ENCODE measurements at regions not wholly inside any gene's neighbourhood (a gene's known extent, or its start where the extent isn't known, plus 50 kb on each side); places are given as distances from the start of the nearest gene placed in this dataset.

DNA sequence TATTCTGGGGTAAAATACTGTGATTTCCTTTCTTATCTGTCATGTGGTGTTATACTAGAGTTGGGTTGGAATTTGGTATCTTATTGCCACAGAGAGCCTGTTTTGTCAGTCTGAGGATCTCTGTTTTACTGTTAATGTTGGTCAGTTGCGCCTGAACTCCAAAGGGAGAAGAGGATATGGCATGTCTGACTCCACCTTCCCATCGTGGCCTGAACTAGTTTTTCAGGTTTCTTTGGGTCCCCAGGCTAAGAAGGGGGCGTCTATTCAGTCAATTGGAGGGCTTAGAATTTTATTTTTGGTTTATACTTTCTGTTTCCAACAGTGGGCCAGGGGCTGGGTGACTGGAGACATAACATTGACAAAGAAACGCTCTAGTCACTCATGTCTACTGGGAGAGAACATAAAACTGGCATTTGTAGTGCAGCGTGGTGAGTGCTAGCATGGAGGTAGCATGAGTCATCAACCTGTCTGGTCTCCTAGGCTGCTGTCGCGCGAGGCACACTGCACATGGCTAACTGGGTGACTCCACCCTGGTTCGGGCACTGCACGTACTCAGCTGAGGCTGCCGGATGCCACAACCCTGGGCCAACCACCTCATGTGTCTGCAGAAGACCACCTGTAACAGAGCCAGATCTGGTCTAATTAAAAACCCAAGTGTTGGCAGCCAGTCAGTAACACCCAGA, 120.1 kb upstream of the OR9Q1 start:
- Histone ChIP-seq H3K79me1 (ENCODE audit: insufficient read depth, low read depth, low read length, poor library complexity, severe bottlenecking) (no peaks in the 10 kb centered on the region), H3K4ac (ENCODE audit: low read depth, low read length) (no peak overlapping the region), H3K27me3 (ENCODE audit: insufficient read depth, low read length) (no peaks in the 10 kb centered on the region), H2AFZ (ENCODE audit: low read length) (no peak overlapping the region), H3T11ph (ENCODE audit: low read length) (no peak overlapping the region), H3K23ac (ENCODE audit: insufficient read length, low read depth, low read length) (no peak overlapping the region), H4K91ac (ENCODE audit: insufficient read length, low read depth, low read length) (no peak overlapping the region), H2BK20ac (ENCODE audit: low read depth, low read length, poor library complexity, severe bottlenecking) (no peak overlapping the region), H3K9me3 (ENCODE audit: control insufficient read depth, low read depth, low read length) (no peaks in the 10 kb centered on the region), H4K20me1 (ENCODE audit: control insufficient read depth, insufficient read depth, insufficient read length) (no peaks in the 10 kb centered on the region), H2BK5ac (ENCODE audit: insufficient read length, low read length) (no peak overlapping the region), H3K23me2 (ENCODE audit: insufficient read length, low read depth, low read length, poor library complexity, severe bottlenecking) (no peaks in the 10 kb centered on the region), H2BK120ac (ENCODE audit: low read depth, low read length, poor library complexity, severe bottlenecking) (no peak overlapping the region), H3K27ac (ENCODE audit: insufficient read length, low read depth, low read length) (no peak overlapping the region), H3K79me2 (ENCODE audit: insufficient read depth, low read length) (no peaks in the 10 kb centered on the region), H3K9ac (ENCODE audit: extremely low read depth, insufficient read length, low read length) (no peak overlapping the region), H4K5ac (ENCODE audit: insufficient read length, low read depth, low read length) (no peak overlapping the region), H2BK12ac (ENCODE audit: insufficient read length, low read depth, low read length) (no peak overlapping the region), H3K4me2 (ENCODE audit: insufficient read depth, insufficient read length, low read length) (no peak overlapping the region), H2AK5ac (ENCODE audit: insufficient read length, low read length) (no peak overlapping the region), H3K14ac (ENCODE audit: insufficient read depth, low read length) (no peak overlapping the region), H3K56ac (ENCODE audit: insufficient read length, low read depth, low read length) (no peak overlapping the region), H4K8ac (replicated peaks; ENCODE audit: insufficient read length, low read depth, low read length) (no peak overlapping the region), H3K4me1 (ENCODE audit: insufficient read depth, low read length) (no peaks in the 10 kb centered on the region; the same call in 1 of the 2 replicates), H3K18ac (ENCODE audit: insufficient read length, low read depth, low read length) (no peak overlapping the region), H2BK15ac (ENCODE audit: low read depth, low read length) (no peak overlapping the region)
- H3K27ac Mint-ChIP-seq, result peak overlapping the region in 2 of 3 experiments; percentile 60 to 74; a peak in 3 of 7 replicates
- H3K27me3 Mint-ChIP-seq (ENCODE audit: low read depth), result no peaks in the 10 kb centered on the region
- no CpG with 5 or more reads among the region's 11 CpGs for WGBS (ENCODE audit: extremely low coverage, insufficient read length, low lambda C conversion rate)
- no peak overlapping the region for H3K4me3 Mint-ChIP-seq
- TF ChIP-seq, protein P1, sequence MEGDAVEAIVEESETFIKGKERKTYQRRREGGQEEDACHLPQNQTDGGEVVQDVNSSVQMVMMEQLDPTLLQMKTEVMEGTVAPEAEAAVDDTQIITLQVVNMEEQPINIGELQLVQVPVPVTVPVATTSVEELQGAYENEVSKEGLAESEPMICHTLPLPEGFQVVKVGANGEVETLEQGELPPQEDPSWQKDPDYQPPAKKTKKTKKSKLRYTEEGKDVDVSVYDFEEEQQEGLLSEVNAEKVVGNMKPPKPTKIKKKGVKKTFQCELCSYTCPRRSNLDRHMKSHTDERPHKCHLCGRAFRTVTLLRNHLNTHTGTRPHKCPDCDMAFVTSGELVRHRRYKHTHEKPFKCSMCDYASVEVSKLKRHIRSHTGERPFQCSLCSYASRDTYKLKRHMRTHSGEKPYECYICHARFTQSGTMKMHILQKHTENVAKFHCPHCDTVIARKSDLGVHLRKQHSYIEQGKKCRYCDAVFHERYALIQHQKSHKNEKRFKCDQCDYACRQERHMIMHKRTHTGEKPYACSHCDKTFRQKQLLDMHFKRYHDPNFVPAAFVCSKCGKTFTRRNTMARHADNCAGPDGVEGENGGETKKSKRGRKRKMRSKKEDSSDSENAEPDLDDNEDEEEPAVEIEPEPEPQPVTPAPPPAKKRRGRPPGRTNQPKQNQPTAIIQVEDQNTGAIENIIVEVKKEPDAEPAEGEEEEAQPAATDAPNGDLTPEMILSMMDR (conservative IDR thresholded peaks at IDR 0.05), result no peak
- H3K4me1 Mint-ChIP-seq, result peaks cover 12 to 15% of the 10 kb centered on the region in 2 experiments
- H3K9me3 Mint-ChIP-seq, result peaks cover 34 to 41% of the 10 kb centered on the region in 2 experiments
- peaks cover 6 to 19% (median 11%) of the 10 kb centered on the region in 3 experiments for H3K36me3 Mint-ChIP-seq (ENCODE audit: insufficient read depth in 1 of 3, low read depth in 3 of 3)
- DNase-seq, result no peak

Data from H9 (cell line).